CD14-positive monocyte (primary cell): ENCODE measurements at regions not wholly inside any gene's neighbourhood (a gene's known extent, or its start where the extent isn't known, plus 50 kb on each side); places are given as distances from the start of the nearest gene placed in this dataset.

Experiments used
- DNase-seq, 3 donors: peaks; one replicate each; pipeline ENCODE4 v3.0.0-alpha.2; 2011 to 2022
- H2AFZ ChIP-seq: 2 replicates; pipeline ENCODE4 v1.6.0; 2012; ENCODE audit warnings: mild to moderate bottlenecking, low read depth, low read length, inconsistent platforms; ENCODE audit not compliant: insufficient read depth, poor library complexity, severe bottlenecking
- H3K27ac ChIP-seq, 2 donors: 1 replicate in 1 of 2; 2 replicates in 1 of 2; pipeline ENCODE4 v1.5.1; 2012 to 2013; ENCODE audit warnings: low read length in 2 of 2, control low read depth in 1 of 2, inconsistent platforms in 1 of 2, low read depth in 1 of 2, mild to moderate bottlenecking in 1 of 2
- H3K27me3 ChIP-seq, 2 donors: one replicate each; pipeline versions ENCODE4 v1.6.0 to v1.6.1; 2011 to 2013; ENCODE audit warnings: low read length in 2 of 2; ENCODE audit not compliant: control insufficient read depth in 2 of 2, insufficient read depth in 2 of 2
- H3K36me3 ChIP-seq, 2 donors: replicated peaks in 1 of 2; 1 replicate in 1 of 2; 2 replicates in 1 of 2; pipeline versions ENCODE4 v1.5.1 to v1.6.1; 2012 to 2013; ENCODE audit warnings: low read length in 2 of 2, control low read depth in 1 of 2, inconsistent platforms in 1 of 2, mild to moderate bottlenecking in 1 of 2; ENCODE audit not compliant: insufficient read depth in 2 of 2, control insufficient read depth in 1 of 2
- H3K4me1 ChIP-seq, 2 donors: 1 replicate in 1 of 2; 2 replicates in 1 of 2; pipeline versions ENCODE4 v1.5.1 to v1.6.1; 2012 to 2013; ENCODE audit warnings: low read length in 2 of 2, control low read depth in 1 of 2, inconsistent platforms in 1 of 2, mild to moderate bottlenecking in 1 of 2, moderate library complexity in 1 of 2; ENCODE audit not compliant: insufficient read depth in 2 of 2, control insufficient read depth in 1 of 2
- H3K4me2 ChIP-seq: replicated peaks from 2 replicates; pipeline ENCODE3; 2012; ENCODE audit warnings: low read length, moderate library complexity, mild to moderate bottlenecking; ENCODE audit not compliant: poor library complexity, severe bottlenecking; ENCODE audit errors: extremely low read depth
- H3K4me3 ChIP-seq, 3 experiments: fragments of 200-600 bp in 1 of 3; sonication (generic) in 1 of 3; replicated peaks in 1 of 3; 1 replicate in 2 of 3; 2 replicates in 1 of 3; pipeline ENCODE4 v1.5.1; 2011 to 2013; ENCODE audit warnings: low read length in 3 of 3, mild to moderate bottlenecking in 3 of 3, control low read depth in 2 of 3, low read depth in 2 of 3, inconsistent platforms in 1 of 3, moderate library complexity in 1 of 3
- H3K79me2 ChIP-seq: 2 replicates; pipeline ENCODE4 v1.6.0; 2012; ENCODE audit warnings: mild to moderate bottlenecking, control low read depth, inconsistent platforms, low read length, moderate library complexity; ENCODE audit not compliant: insufficient read depth
- H3K9ac ChIP-seq: 2 replicates; pipeline ENCODE4 v1.6.0; 2017; ENCODE audit warnings: low read length, mild to moderate bottlenecking; ENCODE audit not compliant: insufficient read depth, poor library complexity, severe bottlenecking
- H3K9me3 ChIP-seq, 2 donors: replicated peaks in 1 of 2; 1 replicate in 1 of 2; 2 replicates in 1 of 2; pipeline versions ENCODE4 v1.5.1 to v1.6.1; 2012 to 2013; ENCODE audit warnings: low read length in 2 of 2, control low read depth in 1 of 2; ENCODE audit not compliant: control insufficient read depth in 1 of 2, insufficient read depth in 1 of 2
- H4K20me1 ChIP-seq: 2 replicates; pipeline ENCODE4 v1.6.0; 2012; ENCODE audit warnings: mild to moderate bottlenecking, low read length, control low read depth, moderate library complexity; ENCODE audit not compliant: insufficient read depth
- H3K27ac Mint-ChIP-seq, 7 donors: one replicate each; pipeline ENCODE4 v1.8.0; 2020; ENCODE audit warnings: mild to moderate bottlenecking in 7 of 7, mixed read lengths in 7 of 7, moderate library complexity in 6 of 7, inconsistent platforms in 2 of 7
- H3K27me3 Mint-ChIP-seq, 3 donors: one replicate each; pipeline ENCODE4 v1.8.0; 2021 to 2022; ENCODE audit warnings: low read depth in 3 of 3, mild to moderate bottlenecking in 3 of 3, mixed read lengths in 3 of 3, moderate library complexity in 3 of 3, inconsistent platforms in 1 of 3
- H3K36me3 Mint-ChIP-seq, 2 donors: one replicate each; pipeline ENCODE4 v1.8.0; 2020; ENCODE audit warnings: mixed read lengths in 2 of 2, inconsistent platforms in 1 of 2, mild to moderate bottlenecking in 1 of 2
- H3K4me1 Mint-ChIP-seq: one replicate; pipeline ENCODE4 v1.8.0; 2020; ENCODE audit warnings: mild to moderate bottlenecking, mixed read lengths
- H3K4me3 Mint-ChIP-seq, 2 donors: one replicate each; pipeline ENCODE4 v1.8.0; 2020; ENCODE audit warnings: mild to moderate bottlenecking in 2 of 2, mixed read lengths in 2 of 2, moderate library complexity in 1 of 2
- H3K9me3 Mint-ChIP-seq, 7 donors: one replicate each; pipeline ENCODE4 v1.8.0; 2020 to 2022; ENCODE audit warnings: mixed read lengths in 7 of 7, mild to moderate bottlenecking in 6 of 7, moderate library complexity in 6 of 7, inconsistent platforms in 2 of 7
- CTCF ChIP-seq: fragments of 200-600 bp; IDR thresholded peaks from one replicate; pipeline ENCODE4 v1.8.0; 2022; ENCODE audit warnings: antibody characterized with exemption, mild to moderate bottlenecking
- WGBS: methylation state at CpG from one replicate; pipeline ENCODE4 v1.1.5; 2013; ENCODE audit warnings: missing lambda C conversion rate; ENCODE audit not compliant: insufficient coverage; 5-methylcytosine and 5-hydroxymethylcytosine counted together
- intact Hi-C, 2 donors: fragments of 100-400 bp; cut with micrococcal nuclease; formaldehyde crosslinking; loops; one replicate each; pipeline versions ENCODE4 v1.15.0 to v1.15.1; 2023

- H3K9me3 ChIP-seq: peaks cover 0 to 7% of the 10 kb centered on the region in 2 donors
- H3K79me2 ChIP-seq: no peaks in the 10 kb centered on the region
- H3K4me1 ChIP-seq: no peaks in the 10 kb centered on the region
- no peak overlapping the region for H3K9ac ChIP-seq
- no peak for DNase-seq
- no peak overlapping the region for H3K4me3 ChIP-seq
- H3K27ac ChIP-seq: no peak overlapping the region
- Mint-ChIP-seq H3K27me3 (no peaks in the 10 kb centered on the region), H3K36me3 (no peaks in the 10 kb centered on the region), H3K4me3 (no peak overlapping the region), H3K4me1 (no peaks in the 10 kb centered on the region), H3K27ac (no peak overlapping the region), H3K9me3 (peaks cover 0 to 6% (median 3%) of the 10 kb centered on the region in 7 donors)
- no peaks in the 10 kb centered on the region for H3K27me3 ChIP-seq
- H2AFZ ChIP-seq: no peak overlapping the region
- intact Hi-C loops: no loop called here
- TF ChIP-seq CTCF: no peak
- no peaks in the 10 kb centered on the region for H3K36me3 ChIP-seq
- H3K4me2 ChIP-seq: no peak overlapping the region
- no CpG with 5 or more reads among the region's 3 CpGs for WGBS
- no peaks in the 10 kb centered on the region for H4K20me1 ChIP-seq
Measured at GRCh38 chr6:66526061-66526460, 819.0 kb upstream of the EYS start.

- no peaks in the 10 kb centered on the region for H3K36me3 Mint-ChIP-seq
- Histone ChIP-seq H3K27ac (no peak overlapping the region), H2AFZ (no peak overlapping the region), H3K4me2 (no peak overlapping the region), H4K20me1 (no peaks in the 10 kb centered on the region), H3K36me3 (no peaks in the 10 kb centered on the region), H3K9me3 (peaks cover 0 to 7% of the 10 kb centered on the region in 2 donors), H3K4me3 (no peak overlapping the region), H3K9ac (no peak overlapping the region), H3K79me2 (no peaks in the 10 kb centered on the region), H3K27me3 (no peaks in the 10 kb centered on the region), H3K4me1 (no peaks in the 10 kb centered on the region)
- no CpG with 5 or more reads among the region's 2 CpGs for WGBS
- intact Hi-C loops: no loop called here
- no peak overlapping the region for H3K4me3 Mint-ChIP-seq
- peaks cover 0 to 1% (median 0%) of the 10 kb centered on the region in 3 donors for H3K27me3 Mint-ChIP-seq
- H3K27ac Mint-ChIP-seq: no peak overlapping the region
- TF ChIP-seq CTCF: no peak
- peaks cover 0 to 6% (median 1%) of the 10 kb centered on the region in 7 donors for H3K9me3 Mint-ChIP-seq
- no peaks in the 10 kb centered on the region for H3K4me1 Mint-ChIP-seq
- no peak for DNase-seq
Measured at GRCh38 chr6:66522864-66523263, 815.8 kb upstream of the EYS start.
